ENCODE measurements at regions not wholly inside any gene's neighbourhood (a gene's known extent, or its start where the extent isn't known, plus 50 kb on each side); places are given as distances from the start of the nearest gene placed in this dataset.
"Not testable (repeated sequence)": the region's sequence is repeated elsewhere in the genome, so short reads cannot be mapped to it uniquely, and the experiment has no call there.

DNA sequence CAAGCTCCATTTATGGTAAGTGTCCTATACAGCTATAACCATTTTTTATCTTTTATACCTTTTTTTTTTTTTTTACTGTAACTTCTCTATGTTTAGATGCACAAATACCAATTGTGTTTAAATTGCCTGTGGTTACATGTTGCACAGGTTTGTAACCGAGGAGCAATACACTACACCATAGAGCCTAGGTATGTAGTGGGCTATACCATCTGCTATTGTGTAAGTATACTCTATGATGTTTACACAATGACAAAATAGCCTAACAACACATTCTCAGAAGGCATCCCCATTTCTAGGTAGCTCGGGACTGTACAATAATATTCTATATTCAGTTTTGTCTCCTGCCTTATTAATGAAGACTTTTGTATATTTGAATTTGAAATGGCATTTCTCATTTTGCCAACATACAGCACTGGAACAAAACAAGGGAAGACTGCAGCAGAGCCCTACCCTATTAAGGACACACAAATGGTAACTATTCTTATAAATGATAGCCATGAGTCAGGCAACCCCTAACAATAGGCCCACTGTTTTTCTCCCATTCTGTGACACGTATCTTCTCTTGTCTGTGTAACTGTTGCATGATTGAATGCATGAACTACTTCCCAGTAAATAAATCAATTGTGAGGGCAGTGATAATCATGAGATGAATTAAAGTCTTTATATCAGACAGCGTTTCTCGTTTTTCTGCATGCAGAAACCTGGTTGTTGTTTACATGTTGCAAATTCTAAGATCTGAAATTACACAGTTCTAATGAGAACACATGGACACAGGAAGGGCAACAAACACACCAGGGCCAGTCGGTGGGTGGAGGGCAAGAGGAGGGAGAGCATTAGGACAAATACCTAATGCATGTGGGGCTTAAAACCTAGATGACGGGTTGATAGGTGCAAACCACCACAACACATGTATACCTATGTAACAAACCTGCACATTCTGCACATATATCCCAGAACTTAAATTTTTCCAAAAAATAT lies 173.9 kb downstream of the EPM2A start:
- Histone ChIP-seq H3K4me1 (ENCODE audit: insufficient read depth, low read length) (no peaks in the 10 kb centered on the region), H3K9ac (ENCODE audit: low read depth, low read length) (no peak overlapping the region), H3K27me3 (ENCODE audit: insufficient read depth, low read length) (no peaks in the 10 kb centered on the region), H3K36me3 (ENCODE audit: insufficient read depth, low read depth, low read length) (no peaks in the 10 kb centered on the region), H3K4me3 (ENCODE audit: low read length) (no peak overlapping the region), H3K9me3 (ENCODE audit: insufficient read depth, low read depth, low read length) (no peaks in the 10 kb centered on the region), H3K27ac (ENCODE audit: low read length) (no peak overlapping the region)

- Histone ChIP-seq H3K36me3 (ENCODE audit: insufficient read depth, low read depth, low read length) (no peaks in the 10 kb centered on the region), H3K27me3 (ENCODE audit: insufficient read depth, low read length) (no peaks in the 10 kb centered on the region), H3K4me1 (ENCODE audit: insufficient read depth, low read length) (no peaks in the 10 kb centered on the region), H3K9ac (ENCODE audit: low read depth, low read length) (no peak overlapping the region), H3K27ac (ENCODE audit: low read length) (no peak overlapping the region), H3K4me3 (ENCODE audit: low read length) (no peak overlapping the region), H3K9me3 (ENCODE audit: insufficient read depth, low read depth, low read length) (no peaks in the 10 kb centered on the region)
Observed at GRCh38 chr6:145562771-145563615, 172.3 kb downstream of the EPM2A start.

GRCh38 chr6:145564553-145564952 lies 170.8 kb downstream of the EPM2A start:
- H3K4me3 ChIP-seq (ENCODE audit: low read length), result no peak overlapping the region
- no peak overlapping the region for H3K27ac ChIP-seq (ENCODE audit: low read length)
- no peaks in the 10 kb centered on the region for H3K9me3 ChIP-seq (ENCODE audit: insufficient read depth, low read depth, low read length)
- H3K4me1 ChIP-seq (ENCODE audit: insufficient read depth, low read length), result no peaks in the 10 kb centered on the region
- no peaks in the 10 kb centered on the region for H3K27me3 ChIP-seq (ENCODE audit: insufficient read depth, low read length)
- no peak overlapping the region for H3K9ac ChIP-seq (ENCODE audit: low read depth, low read length)
- no peaks in the 10 kb centered on the region for H3K36me3 ChIP-seq (ENCODE audit: insufficient read depth, low read depth, low read length)

DNA sequence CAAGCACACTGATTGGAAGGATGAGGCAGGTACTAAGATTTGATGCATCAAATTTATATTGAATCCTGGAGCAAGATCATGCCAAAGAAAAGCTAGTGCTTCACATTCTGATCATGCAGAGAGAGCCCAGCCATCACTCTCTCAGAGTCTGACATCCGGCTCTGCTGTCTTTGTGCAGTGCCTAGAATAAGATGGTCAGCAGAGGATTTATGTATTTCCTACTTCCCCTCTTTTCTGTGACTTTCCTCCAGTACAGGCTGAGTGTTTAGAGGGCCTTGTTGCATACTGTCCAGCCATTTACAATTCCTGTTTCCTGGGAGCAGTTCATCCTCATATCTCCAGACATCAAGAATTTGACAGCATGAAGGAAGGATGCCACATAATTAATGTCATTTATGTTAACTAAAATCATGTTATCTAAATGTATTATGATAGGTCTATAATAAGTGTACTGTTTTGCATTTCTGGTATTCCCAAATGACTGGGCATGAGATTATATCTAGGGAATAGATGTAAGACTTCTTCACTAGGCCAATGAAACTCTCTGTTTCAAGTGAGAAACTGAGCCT lies 167.6 kb downstream of the EPM2A start:
- Histone ChIP-seq H3K27ac (ENCODE audit: low read length) (no peak overlapping the region), H3K27me3 (ENCODE audit: insufficient read depth, low read length) (no peaks in the 10 kb centered on the region), H3K9ac (ENCODE audit: low read depth, low read length) (no peak overlapping the region), H3K4me3 (ENCODE audit: low read length) (no peak overlapping the region), H3K36me3 (ENCODE audit: insufficient read depth, low read depth, low read length) (no peaks in the 10 kb centered on the region), H3K4me1 (ENCODE audit: insufficient read depth, low read length) (no peaks in the 10 kb centered on the region), H3K9me3 (ENCODE audit: insufficient read depth, low read depth, low read length) (no peaks in the 10 kb centered on the region)

DNA sequence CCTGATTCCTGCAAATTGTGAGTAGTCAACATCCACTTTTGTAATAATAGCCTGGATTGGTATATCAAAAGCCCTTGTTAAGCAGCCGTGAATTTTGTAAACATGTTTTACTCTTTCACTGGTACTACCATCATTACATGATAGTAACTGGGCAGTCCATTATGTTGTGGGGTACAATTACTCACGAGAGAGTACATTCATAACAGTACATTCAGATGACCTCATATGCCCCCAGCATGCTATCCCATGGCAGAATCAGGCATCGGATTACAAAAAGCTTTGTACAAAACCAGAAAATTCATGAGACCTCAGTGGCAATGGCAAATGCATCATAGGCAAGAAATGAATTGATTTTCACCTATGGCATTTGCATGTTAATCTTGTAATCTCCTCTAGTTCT lies 166.2 kb downstream of the EPM2A start:
- H3K27ac ChIP-seq (ENCODE audit: low read length), result no peak overlapping the region

DNA sequence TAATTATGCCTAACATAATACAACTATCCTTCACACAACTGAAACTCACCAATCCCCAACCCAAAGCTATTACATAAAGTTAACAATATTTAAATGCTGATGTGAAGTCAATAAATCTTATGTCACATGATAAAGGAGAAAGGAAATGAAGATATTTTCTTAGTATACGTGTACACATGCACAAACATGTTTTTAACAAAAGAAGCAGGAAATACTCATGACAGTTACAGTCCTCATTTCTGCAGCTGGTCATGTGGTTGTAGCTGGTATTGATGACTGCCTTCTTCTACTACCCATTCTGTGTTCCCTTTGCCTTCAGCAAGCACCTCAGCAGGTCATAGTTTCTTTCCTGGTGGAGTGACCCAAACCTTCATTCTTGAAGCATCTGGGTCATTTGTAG lies 165.0 kb downstream of the EPM2A start:
- H3K4me1 ChIP-seq (ENCODE audit: insufficient read depth, low read length); H3K9me3 ChIP-seq (ENCODE audit: insufficient read depth, low read depth, low read length); H3K27ac ChIP-seq (ENCODE audit: low read length); H3K27me3 ChIP-seq (ENCODE audit: insufficient read depth, low read length); H3K4me3 ChIP-seq (ENCODE audit: low read length); H3K36me3 ChIP-seq (ENCODE audit: insufficient read depth, low read depth, low read length); H3K9ac ChIP-seq (ENCODE audit: low read depth, low read length): not testable (repeated sequence)

More for the DNA sequence above, 166.2 kb downstream of the EPM2A start:
- Histone ChIP-seq H3K36me3 (ENCODE audit: insufficient read depth, low read depth, low read length) (no peaks in the 10 kb centered on the region), H3K4me3 (ENCODE audit: low read length) (no peak overlapping the region), H3K4me1 (ENCODE audit: insufficient read depth, low read length) (no peaks in the 10 kb centered on the region), H3K9ac (ENCODE audit: low read depth, low read length) (no peak overlapping the region), H3K27me3 (ENCODE audit: insufficient read depth, low read length) (no peaks in the 10 kb centered on the region), H3K9me3 (ENCODE audit: insufficient read depth, low read depth, low read length) (no peaks in the 10 kb centered on the region)

DNA sequence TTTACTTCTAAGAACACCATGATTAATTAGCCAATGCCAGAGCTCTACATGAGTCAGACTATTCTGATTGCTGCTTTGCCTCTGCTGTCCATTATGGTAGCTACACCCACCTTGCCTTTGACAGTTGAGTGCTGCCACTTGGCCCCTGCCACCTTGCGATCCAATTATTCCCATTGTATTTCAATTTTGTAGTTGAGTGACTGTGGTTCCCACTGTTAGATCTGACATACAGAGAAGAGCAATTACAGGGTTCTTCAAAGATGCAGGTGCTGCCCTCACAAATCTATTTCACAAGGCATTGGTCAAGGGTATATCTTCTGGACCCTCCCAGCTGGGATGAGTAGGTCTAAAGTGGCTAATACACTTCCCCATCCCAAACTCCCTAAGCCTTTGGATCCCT lies 161.1 kb downstream of the EPM2A start:
- not testable (repeated sequence) for H3K4me3 ChIP-seq (ENCODE audit: low read length); H3K27ac ChIP-seq (ENCODE audit: low read length); H3K9ac ChIP-seq (ENCODE audit: low read depth, low read length); H3K36me3 ChIP-seq (ENCODE audit: insufficient read depth, low read depth, low read length); H3K4me1 ChIP-seq (ENCODE audit: insufficient read depth, low read length); H3K27me3 ChIP-seq (ENCODE audit: insufficient read depth, low read length)
- H3K9me3 ChIP-seq (ENCODE audit: insufficient read depth, low read depth, low read length), result peaks cover 21% of the 10 kb centered on the region; the same call in 1 of the 2 replicates

Data from iPS-20b (cell line).